Naive B cell (primary cell): ENCODE measurements at regions not wholly inside any gene's neighbourhood (a gene's known extent, or its start where the extent isn't known, plus 50 kb on each side); places are given as distances from the start of the nearest gene placed in this dataset.

Experiments
- ATAC-seq, 2 donors: fragments of 150-1000 bp; cut with Tn5 transposase; 2 replicates each; pipeline ENCODE4 v1.10.0; 2021; ENCODE audit warnings: low read depth in 2 of 2, mild to moderate bottlenecking in 2 of 2, moderate library complexity in 2 of 2
- DNase-seq: peaks from one replicate; pipeline ENCODE4 v3.0.0; 2022
- H3K27ac Mint-ChIP-seq, 6 donors: one replicate each; pipeline ENCODE4 v1.8.0; 2020 to 2022; ENCODE audit warnings: mild to moderate bottlenecking in 6 of 6, mixed read lengths in 6 of 6, moderate library complexity in 5 of 6, inconsistent platforms in 2 of 6
- H3K27me3 Mint-ChIP-seq, 3 donors: one replicate each; pipeline ENCODE4 v1.8.0; 2021 to 2022; ENCODE audit warnings: mixed read lengths in 3 of 3, mild to moderate bottlenecking in 1 of 3
- H3K36me3 Mint-ChIP-seq, 2 donors: one replicate each; pipeline ENCODE4 v1.8.0; 2020 to 2022; ENCODE audit warnings: mixed read lengths in 2 of 2, inconsistent platforms in 1 of 2, mild to moderate bottlenecking in 1 of 2
- H3K4me1 Mint-ChIP-seq, 3 donors: one replicate each; pipeline ENCODE4 v1.8.0; 2020 to 2022; ENCODE audit warnings: mixed read lengths in 3 of 3, inconsistent platforms in 1 of 3, mild to moderate bottlenecking in 1 of 3, moderate library complexity in 1 of 3
- H3K4me3 Mint-ChIP-seq, 8 donors: one replicate each; pipeline ENCODE4 v1.8.0; 2020 to 2022; ENCODE audit warnings: mild to moderate bottlenecking in 8 of 8, mixed read lengths in 8 of 8, moderate library complexity in 8 of 8, inconsistent platforms in 2 of 8
- H3K9me3 Mint-ChIP-seq, 7 donors: one replicate each; pipeline ENCODE4 v1.8.0; 2020 to 2022; ENCODE audit warnings: mixed read lengths in 7 of 7, mild to moderate bottlenecking in 5 of 7, inconsistent platforms in 2 of 7, moderate library complexity in 1 of 7

- DNase-seq = no peak
- Mint-ChIP-seq H3K4me1 (no peaks in the 10 kb centered on the region), H3K27ac (no peak overlapping the region), H3K9me3 (peaks cover 2 to 19% (median 5%) of the 10 kb centered on the region in 7 donors), H3K4me3 (no peak overlapping the region), H3K27me3 (peaks cover 0 to 19% (median 0%) of the 10 kb centered on the region in 3 donors), H3K36me3 (no peaks in the 10 kb centered on the region)
- no peak for ATAC-seq
These were observed 75.7 kb upstream of the KCNJ15 start for GRCh38 chr21:38181096-38181495.

- Mint-ChIP-seq H3K27ac (no peak overlapping the region), H3K27me3 (peaks cover 0 to 19% (median 0%) of the 10 kb centered on the region in 3 donors), H3K9me3 (peaks cover 4 to 33% (median 11%) of the 10 kb centered on the region in 7 donors), H3K4me3 (no peak overlapping the region), H3K4me1 (no peaks in the 10 kb centered on the region), H3K36me3 (no peaks in the 10 kb centered on the region)
- DNase-seq (no peak), ATAC-seq (no peak)
These were observed 74.3 kb upstream of the KCNJ15 start for GRCh38 chr21:38182370-38182985.

GRCh38 chr21:38183961-38184360, 72.8 kb upstream of the KCNJ15 start:
- H3K27ac Mint-ChIP-seq = no peak overlapping the region
- H3K4me3 Mint-ChIP-seq = no peak overlapping the region
- peaks cover 0 to 39% (median 12%) of the 10 kb centered on the region in 7 donors for H3K9me3 Mint-ChIP-seq
- H3K36me3 Mint-ChIP-seq = no peaks in the 10 kb centered on the region
- no peak for DNase-seq
- no peaks in the 10 kb centered on the region for H3K4me1 Mint-ChIP-seq
- ATAC-seq = no peak
- peaks cover 0 to 9% (median 3%) of the 10 kb centered on the region in 3 donors for H3K27me3 Mint-ChIP-seq

- ATAC-seq = no peak
- H3K9me3 Mint-ChIP-seq = peaks cover 0 to 39% (median 12%) of the 10 kb centered on the region in 7 donors
These were observed 70.0 kb upstream of the KCNJ15 start for GRCh38 chr21:38186661-38187270.

GRCh38 chr21:38188037-38188436, 68.8 kb upstream of the KCNJ15 start:
- Mint-ChIP-seq H3K36me3 (no peaks in the 10 kb centered on the region), H3K9me3 (peaks cover 0 to 39% (median 12%) of the 10 kb centered on the region in 7 donors), H3K27ac (no peak overlapping the region), H3K4me1 (no peaks in the 10 kb centered on the region), H3K27me3 (peaks cover 0 to 3% (median 0%) of the 10 kb centered on the region in 3 donors), H3K4me3 (no peak overlapping the region)
- DNase-seq = no peak
- ATAC-seq = no peak

More at GRCh38 chr21:38186661-38187270, 70.0 kb upstream of the KCNJ15 start:
- H3K36me3 Mint-ChIP-seq = no peaks in the 10 kb centered on the region
- no peak for DNase-seq
- H3K27me3 Mint-ChIP-seq = peaks cover 0 to 3% (median 0%) of the 10 kb centered on the region in 3 donors
- no peaks in the 10 kb centered on the region for H3K4me1 Mint-ChIP-seq
- no peak overlapping the region for H3K4me3 Mint-ChIP-seq
- H3K27ac Mint-ChIP-seq = no peak overlapping the region

GRCh38 chr21:38196036-38196435, 60.8 kb upstream of the KCNJ15 start:
- Mint-ChIP-seq H3K27ac (no peak overlapping the region), H3K4me1 (no peaks in the 10 kb centered on the region), H3K4me3 (no peak overlapping the region), H3K27me3 (peaks cover 3 to 13% (median 12%) of the 10 kb centered on the region in 3 donors), H3K36me3 (peaks cover 6 to 7% of the 10 kb centered on the region in 2 donors), H3K9me3 (peaks cover 2 to 30% (median 13%) of the 10 kb centered on the region in 7 donors)
- DNase-seq (no peak), ATAC-seq (no peak)

GRCh38 chr21:38202811-38203210, 54.0 kb upstream of the KCNJ15 start:
- H3K36me3 Mint-ChIP-seq = no peaks in the 10 kb centered on the region
- no peak for ATAC-seq
- H3K27me3 Mint-ChIP-seq = peaks cover 9 to 27% (median 13%) of the 10 kb centered on the region in 3 donors
- H3K4me3 Mint-ChIP-seq = no peak overlapping the region
- H3K9me3 Mint-ChIP-seq = peaks cover 0 to 14% (median 4%) of the 10 kb centered on the region in 7 donors
- no peak for DNase-seq
- H3K4me1 Mint-ChIP-seq = no peaks in the 10 kb centered on the region
- no peak overlapping the region for H3K27ac Mint-ChIP-seq

GRCh38 chr21:38203229-38203628, 53.6 kb upstream of the KCNJ15 start:
- Mint-ChIP-seq H3K27me3 (peaks cover 13 to 31% (median 13%) of the 10 kb centered on the region in 3 donors), H3K36me3 (no peaks in the 10 kb centered on the region), H3K4me1 (no peaks in the 10 kb centered on the region)

GRCh38 chr21:38205940-38206339, 50.9 kb upstream of the KCNJ15 start:
- Mint-ChIP-seq H3K36me3 (no peaks in the 10 kb centered on the region), H3K27me3 (peaks cover 13 to 35% (median 25%) of the 10 kb centered on the region in 3 donors), H3K27ac (no peak overlapping the region), H3K4me3 (no peak overlapping the region), H3K9me3 (peaks cover 0 to 14% (median 4%) of the 10 kb centered on the region in 7 donors), H3K4me1 (no peaks in the 10 kb centered on the region)
- ATAC-seq (no peak), DNase-seq (no peak)

More at GRCh38 chr21:38203229-38203628, 53.6 kb upstream of the KCNJ15 start:
- no peak overlapping the region for H3K27ac Mint-ChIP-seq
- DNase-seq (no peak), ATAC-seq (no peak)
- H3K4me3 Mint-ChIP-seq = no peak overlapping the region
- H3K9me3 Mint-ChIP-seq = peaks cover 0 to 13% (median 1%) of the 10 kb centered on the region in 7 donors

- ATAC-seq = no peak
- no peak overlapping the region for H3K27ac Mint-ChIP-seq
- peaks cover 11 to 37% (median 29%) of the 10 kb centered on the region in 3 donors for H3K27me3 Mint-ChIP-seq
- no peak overlapping the region for H3K4me3 Mint-ChIP-seq
- no peaks in the 10 kb centered on the region for H3K36me3 Mint-ChIP-seq
- no peak for DNase-seq
- no peaks in the 10 kb centered on the region for H3K4me1 Mint-ChIP-seq
- H3K9me3 Mint-ChIP-seq = peaks cover 0 to 15% (median 4%) of the 10 kb centered on the region in 7 donors
These were observed 50.1 kb upstream of the KCNJ15 start for GRCh38 chr21:38206646-38207045.
